Adrenal gland (tissue), 5 donors: ENCODE measurements at regions not wholly inside any gene's neighbourhood (a gene's known extent, or its start where the extent isn't known, plus 50 kb on each side); places are given as distances from the start of the nearest gene placed in this dataset.

Experiments used
- CTCF ChIP-seq, 6 experiments: fragments of 450-650 bp in 4 of 6; fragments of 200-600 bp in 2 of 6; sonication (generic) in 1 of 6; IDR thresholded peaks; 1 replicate in 5 of 6; 2 replicates in 1 of 6; pipeline versions ENCODE4 v1.5.1 to v1.8.0; 2016 to 2021; ENCODE audit warnings: antibody characterized with exemption in 6 of 6, mild to moderate bottlenecking in 2 of 6, moderate library complexity in 1 of 6
- POLR2A ChIP-seq, 2 donors: fragments of 450-650 bp; IDR thresholded peaks; one replicate each; pipeline ENCODE4 v1.6.1; 2017; ENCODE audit warnings: antibody characterized with exemption in 2 of 2, mild to moderate bottlenecking in 2 of 2, moderate library complexity in 1 of 2
- donor health status: DM: no; HTN: no; CAD: no.

GRCh38 chr13:106695139-106695538 is 127.2 kb upstream of the ARGLU1 start:
- TF ChIP-seq CTCF (IDR thresholded peaks at IDR 0.05) (no peak), POLR2A (IDR thresholded peaks at IDR 0.05) (no peak)
